Cardiac fibroblast (primary cell): ENCODE measurements at regions not wholly inside any gene's neighbourhood (a gene's known extent, or its start where the extent isn't known, plus 50 kb on each side); places are given as distances from the start of the nearest gene placed in this dataset.
A peak's percentile ranks its signal among the peaks of the same experiment; 100 is the strongest.

ENCODE experiments used
- DNase-seq, 2 donors: peaks; one replicate each; pipeline versions ENCODE4 v3.0.0 to v3.0.0-alpha.2; 2010; ENCODE audit warnings: low read depth in 2 of 2
- H3K4me3 ChIP-seq, 2 donors: replicated peaks in 1 of 2; 1 replicate in 1 of 2; 2 replicates in 1 of 2; pipeline ENCODE4 v1.5.1; 2011; ENCODE audit warnings: low read depth in 2 of 2, low read length in 2 of 2, mild to moderate bottlenecking in 2 of 2, moderate library complexity in 1 of 2
- TF ChIP-seq, protein P1 (sequence below): IDR thresholded peaks from one replicate; pipeline ENCODE4 v1.5.1; 2011; ENCODE audit warnings: low read depth, mild to moderate bottlenecking, low read length, inconsistent platforms

- H3K4me3 ChIP-seq: no peak overlapping the region
- TF ChIP-seq, protein P1, sequence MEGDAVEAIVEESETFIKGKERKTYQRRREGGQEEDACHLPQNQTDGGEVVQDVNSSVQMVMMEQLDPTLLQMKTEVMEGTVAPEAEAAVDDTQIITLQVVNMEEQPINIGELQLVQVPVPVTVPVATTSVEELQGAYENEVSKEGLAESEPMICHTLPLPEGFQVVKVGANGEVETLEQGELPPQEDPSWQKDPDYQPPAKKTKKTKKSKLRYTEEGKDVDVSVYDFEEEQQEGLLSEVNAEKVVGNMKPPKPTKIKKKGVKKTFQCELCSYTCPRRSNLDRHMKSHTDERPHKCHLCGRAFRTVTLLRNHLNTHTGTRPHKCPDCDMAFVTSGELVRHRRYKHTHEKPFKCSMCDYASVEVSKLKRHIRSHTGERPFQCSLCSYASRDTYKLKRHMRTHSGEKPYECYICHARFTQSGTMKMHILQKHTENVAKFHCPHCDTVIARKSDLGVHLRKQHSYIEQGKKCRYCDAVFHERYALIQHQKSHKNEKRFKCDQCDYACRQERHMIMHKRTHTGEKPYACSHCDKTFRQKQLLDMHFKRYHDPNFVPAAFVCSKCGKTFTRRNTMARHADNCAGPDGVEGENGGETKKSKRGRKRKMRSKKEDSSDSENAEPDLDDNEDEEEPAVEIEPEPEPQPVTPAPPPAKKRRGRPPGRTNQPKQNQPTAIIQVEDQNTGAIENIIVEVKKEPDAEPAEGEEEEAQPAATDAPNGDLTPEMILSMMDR: no peak
- DNase-seq: no peak
Measured at GRCh38 chr2:160609346-160609745, 115.7 kb upstream of the RBMS1 start.

DNA sequence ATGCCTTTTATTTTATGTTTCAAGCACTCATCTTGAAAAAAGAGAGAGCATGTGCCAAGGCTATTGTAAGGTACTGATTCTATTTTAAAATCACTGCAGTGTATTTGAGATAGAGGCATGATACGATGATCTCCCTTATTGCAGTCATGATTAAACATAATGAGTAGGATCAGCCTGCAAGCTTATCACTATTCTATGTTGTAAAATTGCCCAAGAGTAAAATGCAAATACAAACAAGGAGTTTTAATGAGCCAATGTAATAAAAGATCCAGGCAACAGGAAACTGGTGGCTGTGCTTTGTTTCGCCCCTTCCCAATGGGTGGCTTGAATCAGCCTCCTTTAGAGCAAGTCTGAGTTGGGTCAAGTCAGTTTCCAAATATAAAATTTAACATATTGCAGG lies 116.4 kb upstream of the RBMS1 start:
- TF ChIP-seq, protein P1: no peak
- no peak overlapping the region for H3K4me3 ChIP-seq
- no peak for DNase-seq

GRCh38 chr2:160612266-160612856 lies 118.8 kb upstream of the RBMS1 start:
- TF ChIP-seq, protein P1: no peak
- DNase-seq: peak; percentile 59 to 71
- H3K4me3 ChIP-seq: no peak overlapping the region

DNA sequence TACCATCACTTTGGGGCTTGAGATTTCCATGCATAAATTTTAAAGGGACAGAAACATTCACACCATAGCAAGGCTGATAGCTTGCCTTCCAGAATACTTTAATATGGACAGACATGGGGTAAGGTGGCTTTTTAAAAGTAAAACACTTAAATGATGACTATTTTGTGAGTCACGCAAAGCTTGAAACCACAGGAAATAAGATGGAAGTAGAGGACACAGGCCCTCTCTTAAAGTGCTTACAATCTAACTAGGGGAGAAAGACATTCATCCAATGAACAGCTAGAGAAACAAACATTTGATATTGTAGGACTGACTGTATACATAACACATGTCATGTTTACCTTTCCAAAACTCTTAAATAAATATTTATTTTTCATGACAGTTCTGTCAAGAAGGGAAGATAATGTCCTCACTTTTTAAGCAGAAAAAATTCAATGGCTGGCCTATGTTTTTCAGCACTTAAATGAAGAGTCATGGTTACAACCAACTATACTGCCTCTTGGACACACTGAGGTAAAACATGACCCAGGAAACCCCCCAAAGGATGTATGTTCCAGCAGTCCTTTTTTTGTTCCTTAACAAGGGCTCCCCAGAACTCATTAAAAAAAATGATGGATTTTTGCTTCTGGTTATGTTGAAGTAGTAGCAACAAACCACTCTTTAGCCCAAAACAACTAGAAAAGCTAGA lies 120.0 kb upstream of the RBMS1 start:
- TF ChIP-seq, protein P1: no peak
- peak; percentile 51 to 89 for DNase-seq
- no peak overlapping the region for H3K4me3 ChIP-seq

DNA sequence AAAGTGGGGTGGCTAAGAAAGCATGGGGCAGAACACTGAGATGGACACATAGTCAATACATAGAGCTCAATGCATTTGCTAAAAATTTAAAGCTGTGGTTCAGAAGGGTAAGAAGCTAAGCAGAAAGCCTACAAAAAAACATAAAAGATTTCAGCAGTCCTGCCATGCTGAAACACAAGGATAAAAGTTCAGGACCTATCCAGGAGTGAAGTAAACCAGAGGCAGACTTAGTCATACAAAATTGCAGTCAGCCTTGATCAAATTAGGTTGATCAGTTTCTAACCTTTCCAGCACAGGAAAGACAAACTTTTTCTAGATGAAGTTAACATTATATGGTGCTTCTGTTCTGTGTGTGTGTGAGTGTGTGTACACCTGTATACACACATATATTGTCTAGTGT lies 120.8 kb upstream of the RBMS1 start:
- H3K4me3 ChIP-seq: no peak overlapping the region
- DNase-seq: peak in 1 of 2 donors; percentile 19
- TF ChIP-seq, protein P1: no peak

DNA sequence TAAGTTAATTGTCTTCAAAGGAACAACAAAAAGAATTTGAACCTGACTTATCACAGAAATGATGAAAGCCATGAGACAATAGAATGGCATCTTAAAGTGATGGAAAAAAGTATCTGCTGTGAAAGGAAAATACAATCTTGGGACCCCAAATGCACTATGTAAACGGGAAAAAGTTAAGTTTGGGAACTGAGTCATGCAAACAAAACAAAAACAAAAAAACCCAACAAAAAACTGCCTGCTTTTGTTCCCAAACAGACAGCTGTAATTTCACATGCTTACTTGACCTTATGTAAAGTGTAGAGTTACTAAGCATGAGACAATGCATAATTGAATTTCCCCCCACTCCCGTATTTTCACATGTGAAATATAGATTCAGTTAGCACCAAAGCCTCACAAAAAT lies 122.1 kb upstream of the RBMS1 start:
- no peak overlapping the region for H3K4me3 ChIP-seq
- DNase-seq: peak in 1 of 2 donors; percentile 53
- TF ChIP-seq, protein P1: no peak

DNA sequence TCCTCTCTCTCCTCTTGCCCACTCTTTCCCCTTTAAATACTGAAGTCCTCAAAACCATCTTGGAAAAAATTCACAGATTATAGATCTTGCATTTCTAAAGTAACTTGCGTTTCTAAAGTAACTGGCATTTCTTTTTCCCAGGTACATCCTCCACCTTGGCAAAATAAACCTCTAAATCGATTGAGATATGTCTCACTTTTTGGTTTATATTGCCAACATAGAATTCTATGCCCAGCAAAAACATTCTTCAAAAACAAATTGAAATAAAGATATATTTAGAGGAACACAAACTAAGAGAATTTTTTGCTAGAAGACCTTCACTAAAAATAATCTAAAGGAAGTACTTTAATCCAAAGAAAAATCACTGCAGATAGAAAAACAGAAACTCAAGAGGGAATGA lies 122.5 kb upstream of the RBMS1 start:
- TF ChIP-seq, protein P1: no peak
- no peak overlapping the region for H3K4me3 ChIP-seq
- no peak for DNase-seq
